T-cell (primary cell): ENCODE measurements at regions not wholly inside any gene's neighbourhood (a gene's known extent, or its start where the extent isn't known, plus 50 kb on each side); places are given as distances from the start of the nearest gene placed in this dataset.
"Not testable (repeated sequence)": the region's sequence is repeated elsewhere in the genome, so short reads cannot be mapped to it uniquely, and the experiment has no call there.

Experiments used
- ATAC-seq, 4 experiments: fragments of 200-7000 bp in 3 of 4; fragments of 150-1000 bp in 1 of 4; cut with Tn5 transposase; replicated peaks in 1 of 4; 1 replicate in 3 of 4; 2 replicates in 1 of 4; pipeline ENCODE4 v1.10.0; 2021; ENCODE audit warnings: moderate library complexity in 3 of 4, mild to moderate bottlenecking in 2 of 4, moderate number of reproducible peaks in 1 of 4
- CTCF ChIA-PET, 2 donors: fragments of 300-600 bp; sonication (Branson Sonifier 250); formaldehyde crosslinking; loops; one replicate each; lab custom pipeline; 2022; ENCODE audit warnings: antibody characterized with exemption in 2 of 2; lab: Charles Lee
- POLR2A ChIA-PET, 2 donors: fragments of 300-600 bp; sonication (Branson Sonifier 250); formaldehyde crosslinking; loops; one replicate each; lab custom pipeline; 2022; ENCODE audit warnings: antibody characterized with exemption in 2 of 2; lab: Charles Lee
- DNase-seq, 35 experiments: peaks; one replicate each; pipeline versions ENCODE4 v3.0.0 to v3.0.0-alpha.2; 2013 to 2023
- H3K27ac ChIP-seq: one replicate; pipeline ENCODE4 v1.5.1; 2013; ENCODE audit warnings: low read length
- H3K27me3 ChIP-seq, 2 experiments: replicated peaks in 1 of 2; 1 replicate in 1 of 2; 2 replicates in 1 of 2; pipeline versions ENCODE4 v1.6.1 to v1.7.0; 2013; ENCODE audit warnings: low read length in 1 of 2, mixed read lengths in 1 of 2; ENCODE audit not compliant: control insufficient read depth in 2 of 2, insufficient read depth in 2 of 2; ENCODE audit errors: extremely low read depth in 1 of 2
- H3K36me3 ChIP-seq, 2 donors: 1 replicate in 1 of 2; 2 replicates in 1 of 2; pipeline versions ENCODE4 v1.6.1 to v1.7.0; 2013; ENCODE audit warnings: low read length in 1 of 2; ENCODE audit not compliant: control insufficient read depth in 2 of 2, insufficient read depth in 1 of 2; ENCODE audit errors: extremely low read depth in 1 of 2
- H3K4me1 ChIP-seq, 2 experiments: 1 replicate in 1 of 2; 2 replicates in 1 of 2; pipeline versions ENCODE4 v1.6.1 to v1.7.0; 2013; ENCODE audit warnings: low read length in 2 of 2, mixed read lengths in 1 of 2; ENCODE audit not compliant: insufficient read depth in 2 of 2, control insufficient read depth in 1 of 2; ENCODE audit errors: extremely low read depth in 1 of 2
- H3K4me3 ChIP-seq, 2 donors: 1 replicate in 1 of 2; 2 replicates in 1 of 2; pipeline versions ENCODE4 v1.5.1 to v1.7.0; 2013; ENCODE audit warnings: mild to moderate bottlenecking in 2 of 2, low read length in 1 of 2, moderate library complexity in 1 of 2; ENCODE audit not compliant: control insufficient read depth in 1 of 2; ENCODE audit errors: extremely low read depth in 1 of 2
- H3K9me3 ChIP-seq: 2 replicates; pipeline ENCODE4 v1.7.0; 2013
- H3K27ac Mint-ChIP-seq, 2 donors: one replicate each; pipeline ENCODE4 v1.8.0; 2020 to 2021; ENCODE audit warnings: mild to moderate bottlenecking in 2 of 2, mixed read lengths in 2 of 2
- H3K27me3 Mint-ChIP-seq, 2 donors: one replicate each; pipeline ENCODE4 v1.8.0; 2021 to 2022; ENCODE audit warnings: mixed read lengths in 2 of 2
- H3K36me3 Mint-ChIP-seq: one replicate; pipeline ENCODE4 v1.8.0; 2021; ENCODE audit warnings: mixed read lengths
- H3K4me1 Mint-ChIP-seq, 3 donors: one replicate each; pipeline ENCODE4 v1.8.0; 2020 to 2022; ENCODE audit warnings: mixed read lengths in 3 of 3, mild to moderate bottlenecking in 1 of 3
- H3K4me3 Mint-ChIP-seq, 3 donors: one replicate each; pipeline ENCODE4 v1.8.0; 2020 to 2022; ENCODE audit warnings: mild to moderate bottlenecking in 3 of 3, mixed read lengths in 3 of 3, moderate library complexity in 3 of 3
- H3K9me3 Mint-ChIP-seq, 3 donors: one replicate each; pipeline ENCODE4 v1.8.0; 2020 to 2022; ENCODE audit warnings: mixed read lengths in 3 of 3
- WGBS: methylation state at CpG from one replicate; pipeline ENCODE4 v1.1.5; 2013; ENCODE audit warnings: missing lambda C conversion rate; ENCODE audit not compliant: insufficient coverage; 5-methylcytosine and 5-hydroxymethylcytosine counted together

DNA sequence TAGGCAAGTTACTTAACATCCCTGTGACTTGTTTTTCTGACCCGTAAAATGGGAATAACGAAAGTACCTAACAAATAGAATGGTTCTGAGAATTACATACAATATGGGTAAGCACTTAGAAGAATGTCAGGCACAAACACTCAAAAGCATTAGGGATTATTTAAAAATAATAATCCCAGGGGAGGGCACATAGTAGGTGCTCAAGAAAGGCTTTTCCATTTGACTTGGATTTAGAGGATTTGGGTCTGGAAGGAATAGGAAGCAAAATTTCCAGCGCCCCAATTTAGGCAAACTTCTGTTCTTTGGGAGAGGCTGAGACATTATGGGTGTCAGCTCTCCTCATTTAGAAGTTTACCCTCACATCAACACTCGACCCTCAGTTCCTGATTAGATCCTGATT, 115.5 kb downstream of the SYF2 start:
- H3K4me3 Mint-ChIP-seq = no peak overlapping the region
- H3K27me3 Mint-ChIP-seq = peaks cover 0 to 9% of the 10 kb centered on the region in 2 donors
- Histone ChIP-seq H3K4me3 (no peak overlapping the region), H3K27me3 (peaks cover 0 to 3% of the 10 kb centered on the region in 2 experiments), H3K27ac (no peak overlapping the region), H3K4me1 (peaks cover 8 to 15% of the 10 kb centered on the region in 2 experiments), H3K9me3 (no peaks in the 10 kb centered on the region), H3K36me3 (no peaks in the 10 kb centered on the region)
- no peak for ATAC-seq
- peaks cover 19 to 21% (median 19%) of the 10 kb centered on the region in 3 donors for H3K4me1 Mint-ChIP-seq
- no peaks in the 10 kb centered on the region for H3K36me3 Mint-ChIP-seq
- 67% methylated on average over 1 of the region's 4 CpGs for WGBS
- H3K9me3 Mint-ChIP-seq = no peaks in the 10 kb centered on the region
- ChIA-PET POLR2A (no interaction called here), CTCF (no interaction called here)
- H3K27ac Mint-ChIP-seq = no peak overlapping the region
- DNase-seq = no peak

DNA sequence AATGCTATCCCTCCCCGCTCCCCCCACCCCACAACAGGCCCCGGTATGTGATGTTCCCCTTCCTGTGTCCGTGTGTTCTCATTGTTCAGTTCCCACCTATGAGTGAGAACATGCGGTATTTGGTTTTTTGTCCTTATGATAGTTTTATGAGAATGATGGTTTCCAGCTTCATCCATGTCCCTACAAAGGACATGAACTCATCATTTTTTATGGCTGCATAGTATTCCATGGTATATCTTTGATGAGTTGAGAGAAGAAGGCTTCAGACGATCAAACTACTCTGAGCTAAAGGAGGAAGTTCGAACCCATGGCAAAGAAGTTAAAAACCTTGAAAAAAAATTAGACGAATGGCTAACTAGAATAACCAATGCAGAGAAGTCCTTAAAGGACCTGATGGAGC, 116.2 kb downstream of the SYF2 start:
- peaks cover 19 to 21% (median 19%) of the 10 kb centered on the region in 3 donors for H3K4me1 Mint-ChIP-seq
- H3K27ac Mint-ChIP-seq, H3K4me3 Mint-ChIP-seq, H3K27ac ChIP-seq, ATAC-seq, POLR2A ChIA-PET, DNase-seq, H3K9me3 Mint-ChIP-seq, H3K27me3 ChIP-seq, H3K36me3 ChIP-seq, H3K36me3 Mint-ChIP-seq, CTCF ChIA-PET, H3K27me3 Mint-ChIP-seq, H3K9me3 ChIP-seq, H3K4me3 ChIP-seq: not testable (repeated sequence)
- WGBS = no CpG with 5 or more reads among the region's 7 CpGs
- H3K4me1 ChIP-seq = peaks cover 8 to 15% of the 10 kb centered on the region in 2 experiments

DNA sequence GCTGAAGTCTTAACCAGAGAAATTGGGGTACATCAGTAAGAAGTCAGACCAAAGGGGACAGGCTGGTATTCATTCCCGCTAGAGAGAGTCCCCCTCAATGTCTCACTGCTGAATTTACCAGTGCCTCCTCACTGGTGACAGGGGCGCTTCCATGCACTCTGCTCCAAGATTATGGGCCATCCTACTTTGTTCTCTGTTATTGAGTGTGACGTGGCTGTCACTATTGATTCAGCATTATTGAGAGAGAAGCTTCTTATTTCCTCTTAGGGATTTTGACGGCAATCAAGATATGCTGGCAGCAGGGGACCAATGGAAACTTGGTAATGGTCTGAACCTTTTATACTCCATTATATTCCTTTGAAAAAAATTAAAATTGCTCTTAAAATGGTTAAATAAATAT, 118.6 kb downstream of the SYF2 start:
- DNase-seq = no peak
- no peak overlapping the region for H3K4me3 Mint-ChIP-seq
- H3K4me1 Mint-ChIP-seq = peaks cover 15 to 17% (median 17%) of the 10 kb centered on the region in 3 donors
- peaks cover 0 to 9% of the 10 kb centered on the region in 2 donors for H3K27me3 Mint-ChIP-seq
- no peak overlapping the region for H3K27ac Mint-ChIP-seq
- Histone ChIP-seq H3K27ac (no peak overlapping the region), H3K9me3 (peaks cover 3% of the 10 kb centered on the region), H3K4me3 (no peak overlapping the region), H3K36me3 (peaks cover 0 to 2% of the 10 kb centered on the region in 2 donors), H3K4me1 (peaks cover 2 to 19% of the 10 kb centered on the region in 2 experiments), H3K27me3 (no peaks in the 10 kb centered on the region)
- H3K9me3 Mint-ChIP-seq = peaks cover 0 to 10% (median 9%) of the 10 kb centered on the region in 3 donors
- ChIA-PET CTCF (no interaction called here), POLR2A (no interaction called here)
- ATAC-seq = no peak
- WGBS = no CpG with 5 or more reads among the region's 4 CpGs
- peaks cover 8% of the 10 kb centered on the region for H3K36me3 Mint-ChIP-seq

DNA sequence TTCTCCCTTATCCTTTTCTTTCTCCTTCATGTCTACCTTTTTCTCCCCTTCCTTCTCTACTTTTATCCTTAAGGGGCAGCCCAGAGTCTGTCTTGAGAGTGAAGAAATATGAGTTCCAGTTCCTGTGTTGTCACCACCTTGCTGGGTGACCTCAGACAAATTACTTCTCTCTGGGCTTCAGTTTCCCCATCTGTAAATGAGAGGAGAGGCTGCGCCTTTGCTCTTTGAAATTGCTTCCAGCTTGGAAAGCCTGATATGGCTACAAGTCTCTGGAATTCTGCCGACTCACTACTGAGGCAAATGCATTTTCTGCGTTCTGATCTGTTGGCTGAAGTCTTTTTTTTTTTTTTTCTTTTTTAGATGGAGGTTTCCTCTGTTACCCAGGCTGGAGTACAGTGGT, 119.2 kb downstream of the SYF2 start:
- peaks cover 10 to 12% (median 11%) of the 10 kb centered on the region in 3 donors for H3K4me1 Mint-ChIP-seq
- no peaks in the 10 kb centered on the region for H3K27me3 ChIP-seq
- peaks cover 0 to 2% of the 10 kb centered on the region in 2 donors for H3K36me3 ChIP-seq
- POLR2A ChIA-PET = no interaction called here
- DNase-seq (no peak), ATAC-seq (no peak)
- peaks cover 3% of the 10 kb centered on the region for H3K9me3 ChIP-seq
- H3K27me3 Mint-ChIP-seq = peaks cover 0 to 9% of the 10 kb centered on the region in 2 donors
- no peak overlapping the region for H3K27ac ChIP-seq
- peaks cover 2 to 16% of the 10 kb centered on the region in 2 experiments for H3K4me1 ChIP-seq
- no CpG with 5 or more reads among the region's 3 CpGs for WGBS
- H3K36me3 Mint-ChIP-seq = peaks cover 8% of the 10 kb centered on the region
- CTCF ChIA-PET = no interaction called here
- H3K4me3 Mint-ChIP-seq = no peak overlapping the region
- peaks cover 0 to 10% (median 9%) of the 10 kb centered on the region in 3 donors for H3K9me3 Mint-ChIP-seq
- H3K4me3 ChIP-seq = no peak overlapping the region
- H3K27ac Mint-ChIP-seq = no peak overlapping the region

DNA sequence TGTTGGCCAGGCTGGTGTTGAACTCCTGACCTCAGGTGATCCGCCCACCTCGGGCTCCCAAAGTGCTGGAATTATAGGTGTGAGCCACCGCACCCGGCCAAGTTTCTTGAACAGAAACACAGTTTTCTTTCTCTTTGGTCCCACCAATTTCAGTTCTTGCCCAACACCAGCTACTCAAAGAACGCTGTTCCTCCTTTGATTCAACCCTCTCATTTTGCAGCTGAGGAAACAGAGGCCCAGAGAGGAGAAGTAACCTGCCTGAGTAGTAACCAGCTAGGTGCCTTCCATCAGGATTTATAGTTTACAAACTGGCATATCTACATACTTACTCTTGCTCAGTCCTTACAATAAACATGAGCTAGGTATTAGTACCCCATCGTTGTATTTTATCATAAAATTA, 119.9 kb downstream of the SYF2 start:
- Histone ChIP-seq H3K9me3 (peaks cover 3% of the 10 kb centered on the region), H3K36me3 (peaks cover 0 to 2% of the 10 kb centered on the region in 2 donors), H3K27ac (no peak overlapping the region), H3K4me1 (peaks cover 2 to 16% of the 10 kb centered on the region in 2 experiments), H3K27me3 (no peaks in the 10 kb centered on the region), H3K4me3 (no peak overlapping the region)
- H3K27me3 Mint-ChIP-seq = peaks cover 0 to 9% of the 10 kb centered on the region in 2 donors
- ATAC-seq = no peak
- H3K27ac Mint-ChIP-seq = no peak overlapping the region
- WGBS = 93% methylated on average over 5 of the region's 6 CpGs
- POLR2A ChIA-PET = no interaction called here
- CTCF ChIA-PET = no interaction called here
- no peak overlapping the region for H3K4me3 Mint-ChIP-seq
- peaks cover 8% of the 10 kb centered on the region for H3K36me3 Mint-ChIP-seq
- peaks cover 0 to 10% (median 9%) of the 10 kb centered on the region in 3 donors for H3K9me3 Mint-ChIP-seq
- peaks cover 10 to 12% (median 11%) of the 10 kb centered on the region in 3 donors for H3K4me1 Mint-ChIP-seq
- DNase-seq = no peak

DNA sequence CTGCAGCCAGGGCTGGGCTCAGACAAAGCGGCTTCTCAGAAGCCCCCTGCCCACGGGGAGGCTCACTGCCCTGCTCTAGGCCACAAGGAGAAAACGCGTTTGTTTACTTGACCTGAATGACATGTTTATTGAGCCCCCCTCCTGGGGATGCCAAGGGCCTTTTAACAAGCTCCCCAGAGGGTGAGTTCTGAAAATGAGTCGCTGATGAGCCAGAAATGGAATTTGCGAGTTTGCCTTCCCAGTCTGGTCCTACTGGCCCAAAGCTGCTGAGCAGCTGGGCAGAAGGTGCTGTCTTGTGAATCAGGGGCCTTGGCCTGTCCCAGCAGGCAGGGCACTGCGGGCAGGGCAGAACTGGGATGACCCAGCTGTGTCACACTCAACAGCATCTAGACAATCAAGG, 120.6 kb downstream of the SYF2 start:
- Histone ChIP-seq H3K4me1 (peaks cover 2 to 21% of the 10 kb centered on the region in 2 experiments), H3K4me3 (no peak overlapping the region), H3K36me3 (peaks cover 0 to 2% of the 10 kb centered on the region in 2 donors), H3K9me3 (peaks cover 3% of the 10 kb centered on the region), H3K27ac (no peak overlapping the region), H3K27me3 (no peaks in the 10 kb centered on the region)
- Mint-ChIP-seq H3K27ac (no peak overlapping the region), H3K4me3 (no peak overlapping the region), H3K9me3 (peaks cover 0 to 10% (median 9%) of the 10 kb centered on the region in 3 donors), H3K36me3 (peaks cover 8% of the 10 kb centered on the region), H3K27me3 (peaks cover 0 to 8% of the 10 kb centered on the region in 2 donors), H3K4me1 (peaks cover 10 to 12% (median 11%) of the 10 kb centered on the region in 3 donors)
- WGBS = 85% methylated on average over 4 of the region's 7 CpGs
- ChIA-PET CTCF (no interaction called here), POLR2A (no interaction called here)
- ATAC-seq (no peak), DNase-seq (no peak)
